ENCODE measurements at regions not wholly inside any gene's neighbourhood (a gene's known extent, or its start where the extent isn't known, plus 50 kb on each side); places are given as distances from the start of the nearest gene placed in this dataset.

GRCh38 chr19:28746478-28746877 lies 466.5 kb downstream of the UQCRFS1 start:
- DNase-seq (ENCODE audit: low spot score), result no peak

DNA sequence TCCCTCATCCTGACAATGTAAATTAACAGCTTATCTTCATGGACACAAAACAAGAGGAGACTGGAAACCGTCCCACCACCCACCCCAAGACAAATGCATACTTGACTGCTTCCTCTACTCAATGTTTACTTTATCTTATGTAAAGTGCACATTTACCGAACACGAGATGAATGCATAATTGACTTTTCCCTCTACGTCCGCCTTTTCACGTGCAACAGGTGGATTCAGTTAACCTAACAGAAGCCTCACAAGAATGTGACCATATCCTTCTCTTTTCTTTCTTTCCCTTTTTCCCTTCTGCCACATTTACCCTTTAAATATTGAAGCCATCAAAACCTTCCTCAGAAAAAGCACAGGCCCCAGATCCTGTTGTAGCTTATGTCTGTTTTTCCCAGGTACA lies 468.0 kb downstream of the UQCRFS1 start:
- no peak for DNase-seq (ENCODE audit: low spot score)

DNA sequence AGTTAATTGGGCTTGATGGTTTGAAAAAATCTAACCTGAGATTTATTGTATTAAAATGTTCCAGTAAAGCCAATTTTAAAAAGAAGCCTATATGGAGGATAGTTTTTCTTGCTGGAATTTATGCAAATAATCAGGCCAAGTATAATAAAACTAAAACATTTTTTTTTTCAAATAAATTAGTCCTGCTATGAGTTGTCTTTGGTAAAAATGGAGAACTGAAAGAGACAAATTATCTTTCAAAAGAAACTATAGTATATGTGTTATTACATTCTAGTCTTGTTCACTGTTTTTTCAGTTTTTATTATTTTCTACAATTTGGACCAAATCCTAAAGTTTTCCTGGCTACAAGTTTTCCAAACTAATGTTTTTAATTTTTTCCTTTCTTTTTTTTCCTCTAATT lies 468.9 kb downstream of the UQCRFS1 start:
- no peak for DNase-seq (ENCODE audit: low spot score)

DNA sequence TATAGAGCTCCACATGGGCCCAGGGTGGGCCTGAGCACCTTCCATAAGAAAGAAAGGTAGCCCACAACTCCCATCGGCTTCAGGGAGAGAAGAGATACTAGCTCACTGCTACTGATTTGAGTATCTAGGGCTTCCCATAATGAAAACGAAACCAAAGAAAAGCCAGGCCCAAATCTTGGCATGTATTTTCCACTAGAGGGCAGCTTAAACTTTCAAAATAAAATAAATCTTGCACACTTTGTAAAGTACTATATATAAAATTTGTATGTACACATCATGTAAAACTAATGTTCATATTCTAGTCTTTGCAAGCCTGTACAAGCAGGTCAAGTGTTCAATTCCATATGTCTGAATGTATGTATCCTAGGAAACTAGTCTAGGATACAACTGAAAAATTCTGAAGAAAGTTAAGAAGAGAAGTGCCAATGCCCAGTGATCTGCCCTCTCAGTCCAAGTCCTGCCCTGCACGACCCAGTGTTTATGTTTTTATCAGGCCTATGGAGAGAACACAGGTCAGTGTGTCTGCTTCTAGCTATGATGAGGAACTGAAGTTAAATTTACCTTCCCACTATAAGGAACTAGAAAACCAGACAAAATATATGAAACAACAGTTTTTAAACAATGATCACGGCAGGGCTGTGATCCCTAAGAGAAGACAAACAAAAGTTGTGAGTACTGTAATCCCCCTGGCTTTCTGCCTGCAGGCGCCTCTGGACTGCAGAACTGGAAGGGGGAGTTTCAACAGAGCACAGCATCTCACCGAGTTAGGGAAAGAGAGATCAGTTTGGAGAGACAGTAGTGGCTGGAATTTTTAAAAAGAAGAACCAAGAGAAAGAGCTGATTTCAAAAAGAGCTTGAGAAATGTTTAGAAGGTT lies 475.7 kb downstream of the UQCRFS1 start:
- no peak for DNase-seq (ENCODE audit: low spot score)

DNA sequence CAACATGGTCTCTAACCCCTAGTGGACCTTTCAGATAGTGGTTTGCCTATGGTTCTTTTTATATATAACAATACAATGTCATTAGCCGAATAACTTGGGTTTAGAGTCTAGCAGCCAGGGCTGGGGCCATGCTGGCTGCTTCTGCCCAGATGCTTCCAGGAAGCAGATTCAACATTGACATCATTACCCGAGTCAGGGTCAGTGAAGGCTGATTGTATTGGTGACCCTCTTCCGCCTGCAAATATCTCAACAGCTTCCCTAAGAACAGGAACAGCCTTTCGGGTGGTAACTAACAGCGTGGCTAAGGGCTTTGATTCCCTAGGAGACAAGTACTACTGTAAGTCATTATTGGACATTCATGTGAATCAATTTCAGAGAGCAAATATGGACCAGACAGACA lies 476.4 kb downstream of the UQCRFS1 start:
- no peak for DNase-seq (ENCODE audit: low spot score)

- DNase-seq (ENCODE audit: low spot score), result no peak
Observed at GRCh38 chr19:28731577-28731976, 481.4 kb downstream of the UQCRFS1 start.

DNA sequence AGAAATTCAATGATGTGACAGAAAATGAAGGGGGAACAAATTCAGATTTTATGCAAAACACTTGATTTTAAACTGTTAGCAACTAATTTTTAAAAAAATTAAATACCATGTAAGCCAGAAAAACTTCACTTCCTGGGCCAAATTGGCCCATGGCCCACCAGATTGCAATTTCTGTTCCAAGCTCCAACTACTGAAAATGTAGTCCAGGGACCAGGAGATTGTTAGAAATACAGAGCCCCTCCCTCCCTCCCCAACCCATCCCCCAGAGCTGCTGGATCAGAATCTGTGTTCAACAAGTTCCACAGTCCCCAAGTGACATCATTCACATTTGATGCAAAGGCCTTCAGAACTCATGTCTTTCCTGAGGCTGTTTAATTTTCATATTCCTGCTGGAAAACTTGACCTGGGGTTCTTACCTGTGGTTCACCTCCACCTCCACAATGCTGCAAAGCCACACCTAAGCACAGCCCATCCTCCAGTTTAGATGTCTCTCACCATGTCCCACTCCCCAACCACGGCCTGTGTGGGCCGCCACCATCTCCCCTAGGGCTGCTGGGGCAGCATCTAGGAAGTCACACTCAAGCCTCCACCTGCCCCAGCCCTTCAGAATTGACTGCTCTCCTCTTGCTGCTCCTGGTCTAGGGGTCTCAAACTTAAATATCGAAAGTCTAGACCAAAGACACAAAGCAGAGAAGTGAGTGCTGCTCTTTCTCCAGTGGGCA lies 482.0 kb downstream of the UQCRFS1 start:
- no peak for DNase-seq (ENCODE audit: low spot score)

DNA sequence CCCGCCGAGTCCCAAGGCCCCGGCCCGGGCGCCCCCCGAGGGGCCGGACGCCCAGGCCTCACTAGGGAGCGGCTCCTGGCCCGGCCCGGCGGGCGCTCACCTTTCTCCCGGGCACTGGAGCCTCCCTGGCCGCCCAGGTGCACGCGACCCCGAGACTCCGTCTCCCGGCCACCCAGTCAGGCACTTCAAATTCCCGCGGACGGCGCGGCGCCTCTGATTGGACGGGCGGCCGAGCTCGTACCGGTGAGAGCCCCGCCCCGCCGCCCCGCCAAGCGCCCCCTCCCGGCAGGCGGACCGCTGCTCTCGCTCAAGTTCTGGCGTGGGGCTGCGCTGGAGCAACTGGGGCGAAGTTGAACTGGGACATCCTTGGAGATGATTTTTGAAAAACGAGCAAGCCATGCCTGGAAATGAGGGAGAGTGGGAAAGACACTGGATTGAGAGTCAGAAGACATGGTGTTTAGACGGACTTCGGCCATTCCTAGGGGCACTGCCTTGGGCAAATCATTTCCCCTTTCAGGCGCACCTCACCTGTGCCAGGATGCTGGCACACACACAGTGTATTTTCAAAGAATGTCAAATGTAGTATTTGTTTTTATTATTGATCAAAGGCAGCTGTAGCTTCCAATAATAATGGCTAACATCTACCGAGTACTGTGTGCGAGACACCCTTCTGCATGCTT lies 485.3 kb downstream of the UQCRFS1 start:
- no peak for DNase-seq (ENCODE audit: low spot score)

- DNase-seq (ENCODE audit: low spot score), result no peak
Observed at GRCh38 chr19:28726533-28727479, 486.1 kb downstream of the UQCRFS1 start.

DNA sequence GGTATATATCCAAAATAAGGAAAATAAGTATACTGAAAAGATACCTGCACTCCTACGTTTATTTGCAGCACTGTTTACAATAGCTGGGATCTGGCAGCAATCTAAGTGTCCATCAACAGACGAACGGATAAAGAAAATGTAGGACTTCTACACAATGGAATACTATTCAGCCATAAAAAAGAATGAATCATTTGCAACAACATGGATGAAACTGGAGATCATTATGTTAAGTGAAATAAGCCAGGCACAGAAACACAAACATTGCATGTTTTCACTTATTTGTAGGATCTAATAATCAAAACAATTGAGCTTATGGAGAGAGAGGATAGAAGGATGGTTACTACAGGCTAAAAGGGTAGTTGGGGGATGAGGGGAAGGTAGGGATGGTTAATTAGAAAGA lies 494.0 kb downstream of the UQCRFS1 start:
- no peak for DNase-seq (ENCODE audit: low spot score)

DNA sequence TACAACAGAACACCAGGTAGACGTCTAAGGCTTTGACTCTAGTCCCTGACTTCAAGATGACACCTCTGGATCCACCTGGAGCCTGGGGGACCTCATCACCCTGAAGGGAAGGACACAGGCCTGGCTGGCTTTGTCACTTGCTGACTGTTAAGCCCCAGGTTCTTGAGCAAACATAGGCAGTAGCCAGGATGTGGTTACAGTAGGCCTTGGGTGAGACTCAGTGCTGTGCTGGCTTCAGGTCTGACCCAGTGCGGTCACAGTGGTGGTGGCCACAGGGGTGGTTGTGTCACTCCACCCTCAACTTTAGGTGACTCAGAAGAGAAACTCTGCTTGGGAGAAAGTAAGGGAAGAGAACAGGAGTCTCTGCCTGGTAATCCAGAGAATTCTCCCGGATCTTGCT lies 497.8 kb downstream of the UQCRFS1 start:
- no peak for DNase-seq (ENCODE audit: low spot score)

- DNase-seq (ENCODE audit: low spot score), result no peak
Observed at GRCh38 chr19:28711411-28711810, 501.5 kb downstream of the UQCRFS1 start.

DNA sequence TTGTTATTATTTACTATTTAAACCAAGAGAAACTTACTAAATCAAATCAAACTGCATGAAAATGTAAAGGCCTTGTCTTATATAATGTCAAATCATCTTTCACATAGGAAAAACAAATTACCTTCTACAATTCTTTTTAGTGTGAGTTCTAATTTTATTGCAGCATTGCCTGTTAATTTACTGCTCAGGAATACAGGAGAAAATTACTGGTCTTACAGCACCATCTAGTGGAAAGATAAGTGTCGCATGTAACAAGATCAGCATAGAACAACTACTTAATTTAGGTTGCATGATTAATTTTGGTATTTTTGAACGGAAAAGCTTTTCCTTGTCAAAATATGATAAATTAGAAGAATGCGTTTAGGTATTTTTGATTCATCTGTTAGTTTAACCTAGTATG lies 502.7 kb downstream of the UQCRFS1 start:
- no peak for DNase-seq (ENCODE audit: low spot score)

- DNase-seq (ENCODE audit: low spot score), result no peak
Observed at GRCh38 chr19:28706693-28707092, 506.3 kb downstream of the UQCRFS1 start.

DNA sequence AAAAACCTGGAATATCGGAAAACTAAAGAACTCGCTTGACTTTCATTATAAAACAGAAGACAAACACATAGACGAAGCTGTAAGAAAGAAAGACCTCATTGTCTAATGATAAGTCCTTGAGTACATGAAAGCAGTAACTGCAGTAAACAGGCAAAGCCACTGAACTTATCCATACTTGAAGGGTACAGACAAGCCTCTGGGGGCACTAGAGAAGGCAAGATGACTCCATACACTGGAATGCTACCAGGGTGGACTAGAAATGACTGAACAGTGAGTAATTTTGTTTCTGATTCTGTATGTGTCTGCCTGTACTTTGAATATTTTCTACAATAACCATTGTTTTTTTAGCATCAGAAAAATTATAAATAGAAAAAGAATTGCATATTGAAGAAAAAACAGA lies 507.9 kb downstream of the UQCRFS1 start:
- DNase-seq (ENCODE audit: low spot score), result no peak

DNA sequence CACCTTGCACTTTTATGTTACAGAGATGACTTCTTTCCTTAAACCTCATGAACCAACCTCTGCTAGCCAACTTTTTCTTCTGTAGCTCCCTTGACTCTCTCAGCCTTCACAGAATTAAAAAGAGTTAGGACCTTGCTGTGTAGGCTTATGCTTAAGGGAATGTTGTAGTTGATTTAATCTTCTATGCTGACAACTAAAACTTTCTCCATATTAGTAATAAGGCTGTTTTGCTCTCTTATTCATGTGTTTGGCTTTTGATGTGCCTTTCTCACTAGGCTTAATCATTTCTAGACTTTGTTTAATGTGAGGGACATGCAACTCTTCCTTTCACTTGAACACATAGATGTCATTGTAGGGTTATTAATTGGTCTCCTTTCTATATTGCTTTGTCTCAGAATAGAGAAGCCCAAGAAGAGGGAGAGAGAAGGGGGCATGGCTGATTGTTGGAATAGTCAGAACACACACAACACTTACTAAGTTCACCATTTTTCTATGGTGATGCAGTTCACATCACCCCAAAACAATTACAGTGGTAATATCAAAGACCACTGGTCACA lies 509.5 kb downstream of the UQCRFS1 start:
- no peak for DNase-seq (ENCODE audit: low spot score)

DNA sequence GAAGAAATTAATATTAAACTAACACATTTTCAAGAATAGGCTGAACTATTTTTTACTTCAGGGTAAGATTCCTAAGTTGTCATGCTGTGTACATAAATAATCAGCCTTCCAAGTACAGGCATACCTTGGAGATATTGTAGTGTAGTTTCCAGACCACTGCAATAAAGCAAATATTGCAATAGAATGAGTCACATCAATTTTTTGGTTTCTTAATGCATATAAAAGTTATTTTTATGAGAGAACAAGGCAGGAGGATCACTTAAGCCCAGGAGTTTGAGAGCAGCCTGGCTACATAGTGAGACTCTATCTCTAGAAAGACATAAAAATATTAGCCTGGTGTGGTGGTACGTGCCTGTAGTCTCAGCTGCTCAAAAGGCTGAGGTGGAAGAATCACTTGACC lies 511.5 kb downstream of the UQCRFS1 start:
- no peak for DNase-seq (ENCODE audit: low spot score)

DNA sequence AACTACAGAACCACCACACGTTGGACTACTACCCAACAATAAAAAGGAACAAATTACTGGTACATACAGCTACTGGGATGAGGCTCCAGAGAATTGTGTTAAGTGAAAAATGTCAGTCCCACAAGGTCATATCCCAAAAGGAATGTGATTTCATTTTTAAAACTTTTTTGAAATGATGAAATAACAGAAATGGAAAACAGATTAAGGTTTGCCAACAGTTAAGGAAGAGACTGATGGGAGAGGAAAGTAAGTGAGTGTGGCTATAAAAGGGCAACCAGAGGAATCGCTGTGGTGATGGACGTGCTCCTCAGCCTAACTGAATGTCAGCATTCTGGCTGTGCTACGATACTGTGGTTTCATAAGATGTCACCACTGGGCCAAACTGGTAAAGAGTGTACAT lies 512.8 kb downstream of the UQCRFS1 start:
- no peak for DNase-seq (ENCODE audit: low spot score)

- no peak for DNase-seq (ENCODE audit: low spot score)
Observed at GRCh38 chr19:28697308-28697707, 515.6 kb downstream of the UQCRFS1 start.

- no peak for DNase-seq (ENCODE audit: low spot score)
Observed at GRCh38 chr19:28694812-28695211, 518.1 kb downstream of the UQCRFS1 start.

GRCh38 chr19:28691683-28692082 lies 521.3 kb downstream of the UQCRFS1 start:
- DNase-seq (ENCODE audit: low spot score), result no peak
